Stimulated activated CD8-positive, alpha-beta memory T cell treated with anti-CD3 and anti-CD28 coated beads, Interleukin-2, amount 100 ng/mL, for 1 hour (primary cell): ENCODE measurements at regions not wholly inside any gene's neighbourhood (a gene's known extent, or its start where the extent isn't known, plus 50 kb on each side); places are given as distances from the start of the nearest gene placed in this dataset.

Experiments used
- DNase-seq, 2 donors: peaks; one replicate each; pipeline ENCODE4 v3.0.0-alpha.2; 2020; ENCODE audit warnings: low read depth in 2 of 2

DNA sequence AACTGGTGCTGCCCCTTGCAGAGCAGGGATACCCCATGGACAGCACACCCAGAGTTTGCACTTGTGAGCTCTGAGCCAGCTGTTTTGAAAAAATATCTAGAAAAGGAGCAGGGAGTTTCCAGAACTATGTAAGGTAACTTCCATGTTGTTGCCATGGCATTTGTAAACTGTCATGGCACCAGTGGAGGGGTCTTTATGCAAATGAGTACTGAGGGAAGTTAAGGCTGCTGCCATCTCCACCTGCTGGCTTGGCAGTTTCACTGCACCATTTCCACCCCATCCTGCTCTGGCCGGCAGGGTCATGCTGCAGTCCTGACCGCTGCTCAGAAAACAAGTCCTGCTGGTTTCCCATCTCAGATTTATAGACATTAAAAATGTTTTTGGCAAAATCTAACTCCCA is 52.3 kb upstream of the SNTG2 start:
- no peak for DNase-seq

DNA sequence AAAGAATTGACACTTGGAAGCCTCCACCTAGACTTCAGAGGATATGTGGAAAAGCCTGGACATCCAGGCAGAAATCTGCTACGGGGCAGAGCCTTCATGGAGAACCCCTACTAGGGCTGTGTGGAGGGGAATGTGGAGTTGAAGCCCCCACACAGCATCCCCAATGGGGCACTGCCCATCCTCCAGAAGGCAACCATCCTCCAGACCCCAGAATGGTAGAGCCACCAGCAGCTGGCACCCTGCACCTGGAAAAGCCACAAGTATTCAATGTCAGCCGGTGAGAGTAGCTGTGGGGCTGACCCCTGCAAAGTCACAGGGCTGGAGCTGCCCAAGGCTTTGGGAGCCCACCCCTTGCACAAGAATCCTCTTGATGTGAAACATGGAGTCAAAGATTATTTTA is 53.6 kb upstream of the SNTG2 start:
- no peak for DNase-seq

DNA sequence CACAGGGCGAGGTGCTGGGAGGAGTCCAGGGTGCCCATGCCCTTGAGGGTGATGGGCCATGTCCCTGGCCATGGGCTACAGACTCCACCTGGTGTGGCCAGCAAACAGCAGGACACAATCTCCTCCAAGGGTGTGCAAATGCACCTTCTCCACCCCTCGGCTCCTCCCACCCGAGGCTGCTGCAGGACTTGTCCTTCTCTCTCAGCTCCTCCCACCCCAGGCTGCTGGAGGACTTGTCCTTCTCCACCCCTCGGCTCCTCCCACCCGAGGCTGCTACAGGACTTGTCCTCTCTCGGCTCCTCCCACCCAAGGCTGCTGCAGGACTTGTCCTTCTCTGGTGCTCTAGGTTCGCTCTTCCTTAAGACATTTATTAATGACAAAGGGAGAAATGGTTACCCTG is 57.3 kb upstream of the SNTG2 start:
- no peak for DNase-seq

DNA sequence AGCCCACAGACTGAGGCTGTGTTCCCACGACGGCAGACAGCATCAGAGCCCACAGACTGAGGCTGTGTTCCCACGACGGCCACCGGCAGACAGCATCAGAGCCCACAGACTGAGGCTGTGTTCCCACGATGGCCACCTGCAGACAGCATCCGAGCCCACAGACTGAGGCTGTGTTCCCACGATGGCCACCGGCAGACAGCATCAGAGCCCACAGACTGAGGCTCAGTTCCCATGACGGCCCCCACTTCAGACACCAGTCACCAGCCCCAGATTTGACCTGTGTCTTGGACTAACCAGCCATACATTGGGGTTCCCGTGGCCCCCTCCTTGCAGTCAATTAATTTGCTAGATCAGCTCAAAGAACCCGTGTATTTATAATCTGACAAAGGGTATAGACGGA is 57.8 kb upstream of the SNTG2 start:
- DNase-seq, result no peak

GRCh38 chr2:892401-892800 is 58.2 kb upstream of the SNTG2 start:
- DNase-seq, result no peak

DNA sequence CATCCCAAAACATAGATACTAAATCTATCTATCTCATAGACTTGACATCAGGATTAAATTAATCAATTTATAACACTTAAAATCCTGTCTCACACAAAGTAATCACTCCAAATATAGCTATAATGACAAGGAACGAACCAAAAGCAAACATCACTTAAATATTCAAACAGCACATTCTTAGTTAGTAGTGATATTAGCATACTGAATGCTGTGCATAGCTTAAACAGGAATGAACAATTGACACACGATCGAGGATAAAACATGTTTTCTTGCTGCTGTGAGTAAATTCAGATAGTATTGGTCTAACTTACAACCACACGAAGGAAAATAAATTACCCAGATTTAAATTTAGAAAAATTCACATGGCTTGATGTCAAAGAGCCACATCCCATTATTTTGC is 58.9 kb upstream of the SNTG2 start:
- DNase-seq, result no peak

- DNase-seq, result no peak
Observed at GRCh38 chr2:890791-891190, 59.9 kb upstream of the SNTG2 start.

DNA sequence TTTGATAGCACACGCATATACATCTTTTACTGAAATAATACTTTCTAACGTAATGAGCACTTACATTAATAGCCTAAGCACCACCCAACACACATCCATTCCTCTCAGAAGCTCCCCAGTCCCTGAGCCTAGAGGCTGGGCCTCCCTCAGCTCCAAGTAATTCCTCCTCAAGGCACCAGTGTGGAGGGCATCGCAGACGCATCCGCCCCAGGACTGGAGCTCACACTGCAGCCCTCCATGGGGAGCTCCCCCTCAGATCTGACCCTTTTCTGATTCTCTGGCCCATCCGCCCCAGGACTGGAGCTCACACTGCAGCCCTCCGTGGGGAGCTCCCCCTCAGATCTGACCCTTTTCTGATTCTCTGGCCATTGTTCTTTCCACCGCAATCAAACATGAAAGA is 60.4 kb upstream of the SNTG2 start:
- no peak for DNase-seq

GRCh38 chr2:888906-889566 is 61.6 kb upstream of the SNTG2 start:
- no peak for DNase-seq

DNA sequence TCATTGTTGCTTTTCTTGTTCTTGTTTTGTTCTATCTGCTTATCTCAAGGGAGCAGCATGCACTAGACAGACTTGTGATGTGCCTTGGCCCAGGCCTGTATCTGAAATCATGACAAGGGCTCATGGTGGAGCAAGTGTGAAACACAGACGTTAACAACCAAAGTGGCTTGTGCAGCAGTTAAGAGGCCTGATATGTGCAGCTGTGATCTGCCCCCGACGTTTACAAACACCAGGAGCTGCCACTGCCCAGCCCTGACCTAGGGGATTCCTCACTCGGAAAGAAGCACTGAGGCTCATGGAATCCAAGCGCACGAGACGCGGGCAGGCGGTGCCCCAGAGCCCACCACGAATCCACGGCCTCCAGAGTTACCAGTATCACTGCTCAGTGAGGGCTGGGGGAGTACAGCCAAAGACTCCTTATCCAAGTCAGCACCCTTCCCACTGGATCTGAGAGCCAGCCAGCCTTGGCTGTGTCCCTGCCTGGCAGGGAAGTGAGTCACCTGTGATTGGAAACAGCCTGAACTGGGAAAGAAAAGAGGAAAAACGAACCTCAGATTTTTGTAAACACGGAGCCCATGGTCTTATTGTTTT is 62.3 kb upstream of the SNTG2 start:
- no peak for DNase-seq

- DNase-seq, result no peak
Observed at GRCh38 chr2:887639-888038, 63.0 kb upstream of the SNTG2 start.

DNA sequence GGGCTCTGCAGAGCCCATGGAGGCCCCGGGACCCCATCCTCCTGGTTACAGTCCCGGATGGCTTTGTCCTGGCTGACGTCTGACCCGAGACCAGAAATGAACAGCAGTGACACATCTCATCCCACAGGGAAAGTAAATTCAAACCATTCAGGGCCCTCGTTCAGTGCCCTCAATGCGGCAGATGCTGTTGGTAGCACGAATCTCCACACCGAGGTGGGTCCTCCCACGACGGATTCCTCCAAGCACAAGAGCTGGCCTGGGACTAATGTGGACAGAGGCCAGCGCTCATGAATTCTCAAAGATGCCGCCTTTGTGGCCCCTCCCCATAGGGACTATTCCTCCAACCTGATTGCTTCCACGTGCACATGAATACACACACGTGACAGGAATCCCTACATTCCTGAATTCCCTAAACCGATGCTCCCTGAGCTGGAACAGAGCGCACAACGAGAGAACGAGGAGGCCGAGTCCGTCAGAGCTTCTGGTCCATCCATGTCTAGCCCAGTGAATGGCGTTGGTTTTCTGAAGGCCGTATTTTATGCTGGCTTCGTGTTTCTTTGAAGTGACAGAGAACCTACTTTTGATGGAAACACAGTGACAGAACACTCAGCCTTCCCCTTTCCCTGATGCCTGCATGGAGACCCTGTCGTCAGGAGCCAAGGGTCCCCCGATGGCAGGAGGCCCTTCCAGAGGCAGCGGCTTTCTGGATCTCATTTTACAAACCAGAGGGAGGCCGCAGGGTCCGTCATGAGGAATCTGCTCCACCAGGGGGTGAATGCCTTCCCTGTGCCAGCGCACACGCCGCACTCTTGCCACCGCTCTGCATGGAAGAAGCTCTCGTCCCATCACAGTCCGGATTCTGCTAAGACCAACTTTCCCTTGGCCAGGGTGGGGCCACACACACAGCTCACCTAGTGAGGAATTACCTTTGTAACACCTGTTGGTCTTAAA is 64.3 kb upstream of the SNTG2 start:
- no peak for DNase-seq

GRCh38 chr2:885230-886071 is 65.2 kb upstream of the SNTG2 start:
- no peak for DNase-seq

- no peak for DNase-seq
Observed at GRCh38 chr2:883803-884748, 66.6 kb upstream of the SNTG2 start.

DNA sequence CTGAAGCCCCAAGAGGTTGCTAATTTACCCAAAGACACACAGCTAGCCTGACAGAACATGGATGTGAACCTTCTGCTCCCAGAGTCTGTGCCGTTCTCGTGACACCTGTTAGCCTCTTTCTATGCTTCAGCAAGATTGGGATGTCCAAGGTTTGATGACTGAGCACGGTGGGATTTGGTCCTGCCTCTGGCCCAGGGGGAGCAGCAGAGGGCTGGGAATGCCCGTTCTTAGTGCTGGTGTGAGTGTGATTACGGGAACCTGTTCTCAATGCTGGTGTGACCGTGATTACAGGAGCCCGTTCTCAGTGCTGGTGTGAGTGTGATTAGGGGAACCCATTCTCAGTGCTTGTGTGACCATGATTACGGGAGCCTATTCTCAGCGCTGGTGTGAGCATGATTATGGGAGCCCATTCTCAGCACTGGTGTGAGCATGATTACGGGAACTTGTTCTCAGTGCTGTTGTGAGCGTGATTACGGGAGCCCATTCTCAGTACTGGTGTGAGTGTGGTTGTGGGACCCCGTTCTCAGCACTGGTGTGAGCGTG is 67.3 kb upstream of the SNTG2 start:
- DNase-seq, result no peak

DNA sequence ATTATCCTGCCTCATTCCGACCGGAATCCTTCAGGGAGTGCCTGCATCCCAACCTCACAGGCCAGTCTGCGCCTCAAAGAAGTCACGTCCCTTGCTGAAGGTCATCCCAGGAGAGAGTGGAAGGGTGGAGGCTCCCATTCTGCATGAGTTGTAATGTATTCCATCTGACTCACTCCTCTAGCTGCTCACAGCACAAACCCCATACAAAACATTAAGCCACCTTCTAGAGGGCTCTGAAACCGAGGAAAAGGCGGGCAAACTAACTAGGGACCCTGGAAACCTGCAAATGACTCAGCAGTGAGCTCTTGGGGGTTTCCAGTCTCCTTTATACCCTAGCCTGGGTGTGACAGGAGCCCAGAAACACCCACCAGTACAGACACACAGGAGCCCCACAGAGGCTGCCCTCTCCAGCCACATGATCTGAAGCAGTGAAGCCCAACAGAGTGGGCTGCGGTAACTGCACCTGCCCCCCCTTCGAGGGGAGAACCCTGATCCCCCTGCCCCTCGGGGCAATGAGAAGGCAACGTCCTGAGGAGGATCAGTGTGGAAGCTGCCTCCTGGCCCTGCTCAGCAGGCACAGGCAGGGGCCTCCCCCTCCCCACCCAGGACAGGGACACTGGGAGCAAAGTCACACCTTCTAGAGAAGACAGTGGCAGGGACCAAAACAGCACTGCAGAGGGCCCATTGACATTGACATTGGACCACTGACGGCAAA is 69.3 kb upstream of the SNTG2 start:
- DNase-seq, result no peak

GRCh38 chr2:880201-880970 is 70.3 kb upstream of the SNTG2 start:
- DNase-seq, result no peak

DNA sequence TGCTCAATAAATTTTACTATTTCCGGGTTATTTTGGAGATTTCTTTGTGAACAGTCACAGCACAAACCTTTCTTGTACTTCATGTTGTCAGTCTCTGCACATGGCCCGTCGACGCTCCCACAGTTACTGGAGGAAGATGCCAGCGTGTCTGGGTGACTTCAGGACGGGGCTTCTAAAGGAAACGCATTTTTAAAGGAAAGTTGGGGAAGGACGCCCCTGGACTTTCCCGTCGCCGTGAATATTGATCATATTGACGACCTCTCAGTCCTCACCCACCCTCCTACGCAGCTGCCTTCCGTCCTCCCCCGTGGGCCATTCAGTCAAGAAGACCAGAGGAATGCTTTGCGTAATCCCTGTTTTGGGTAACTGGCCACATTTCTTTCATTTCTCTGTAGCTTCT is 71.1 kb upstream of the SNTG2 start:
- DNase-seq, result no peak
